LNCaP clone FGC (cell line): ENCODE measurements at regions not wholly inside any gene's neighbourhood (a gene's known extent, or its start where the extent isn't known, plus 50 kb on each side); places are given as distances from the start of the nearest gene placed in this dataset.
"Not testable (repeated sequence)": the region's sequence is repeated elsewhere in the genome, so short reads cannot be mapped to it uniquely, and the experiment has no call there.

ENCODE experiments used
- DNase-seq: peaks from one replicate; pipeline ENCODE4 v3.0.0-alpha.2; 2011; ENCODE audit warnings: low read depth
- H3K4me3 ChIP-seq: 2 replicates; pipeline ENCODE4 v1.5.1; 2011; ENCODE audit warnings: mild to moderate bottlenecking, low read depth, low read length, control low read depth
- CTCF ChIP-seq: IDR thresholded peaks from 2 replicates; pipeline ENCODE4 v1.5.1; 2012; ENCODE audit warnings: mild to moderate bottlenecking; ENCODE audit not compliant: control insufficient read depth, insufficient read depth; ENCODE audit errors: extremely low read depth

GRCh38 chr13:90641884-90642283 lies 705.6 kb upstream of the MIR17HG start:
- TF ChIP-seq CTCF, result no peak
- DNase-seq, result no peak
- no peak overlapping the region for H3K4me3 ChIP-seq

- TF ChIP-seq CTCF, result no peak
- H3K4me3 ChIP-seq, result no peak overlapping the region
- no peak for DNase-seq
Measured at GRCh38 chr13:90645582-90645981, 701.9 kb upstream of the MIR17HG start.

GRCh38 chr13:90648497-90648896 lies 699.0 kb upstream of the MIR17HG start:
- H3K4me3 ChIP-seq, result no peak overlapping the region
- no peak for TF ChIP-seq CTCF
- DNase-seq, result no peak

- TF ChIP-seq CTCF, result no peak
- no peak for DNase-seq
- no peak overlapping the region for H3K4me3 ChIP-seq
Measured at GRCh38 chr13:90652036-90652435, 695.5 kb upstream of the MIR17HG start.

GRCh38 chr13:90654970-90655369 lies 692.5 kb upstream of the MIR17HG start:
- no peak for TF ChIP-seq CTCF
- H3K4me3 ChIP-seq, result no peak overlapping the region
- no peak for DNase-seq

GRCh38 chr13:90664200-90664599 lies 683.3 kb upstream of the MIR17HG start:
- H3K4me3 ChIP-seq, DNase-seq: not testable (repeated sequence)

- H3K4me3 ChIP-seq, result no peak overlapping the region
- no peak for DNase-seq
- no peak for TF ChIP-seq CTCF
Measured at GRCh38 chr13:90673746-90674145, 673.7 kb upstream of the MIR17HG start.

GRCh38 chr13:90675129-90675528 lies 672.4 kb upstream of the MIR17HG start:
- no peak for DNase-seq
- no peak for TF ChIP-seq CTCF
- no peak overlapping the region for H3K4me3 ChIP-seq
